ENCODE measurements at regions not wholly inside any gene's neighbourhood (a gene's known extent, or its start where the extent isn't known, plus 50 kb on each side); places are given as distances from the start of the nearest gene placed in this dataset.

- DNase-seq (ENCODE audit: low read depth) = no peak
- H3K27me3 ChIP-seq (ENCODE audit: control insufficient read depth, insufficient read depth, low read length) = no peaks in the 10 kb centered on the region
- H3K4me3 ChIP-seq (ENCODE audit: low read depth, low read length) = no peak overlapping the region
- ChIA-PET POLR2A (no interaction called here), CTCF (no interaction called here)
- TF ChIP-seq CTCF (IDR thresholded peaks at IDR 0.05; ENCODE audit: insufficient read depth, low read depth, low read length) = no peak
- H3K36me3 ChIP-seq (ENCODE audit: control insufficient read depth, insufficient read depth, low read length) = no peaks in the 10 kb centered on the region
These were observed 274.4 kb downstream of the HINT1 start for GRCh38 chr5:130890610-130891009.

- no peak for DNase-seq (ENCODE audit: low read depth)
These were observed 279.4 kb downstream of the HINT1 start for GRCh38 chr5:130885691-130886090.

GRCh38 chr5:130885027-130885426 is 280.0 kb downstream of the HINT1 start:
- no peaks in the 10 kb centered on the region; the same call in 1 of the 2 replicates for H3K27me3 ChIP-seq (ENCODE audit: control insufficient read depth, insufficient read depth, low read length)
- TF ChIP-seq CTCF (IDR thresholded peaks at IDR 0.05; ENCODE audit: insufficient read depth, low read depth, low read length) = no peak
- H3K36me3 ChIP-seq (ENCODE audit: control insufficient read depth, insufficient read depth, low read length) = no peaks in the 10 kb centered on the region
- DNase-seq (ENCODE audit: low read depth) = no peak
- CTCF ChIA-PET = no interaction called here
- H3K4me3 ChIP-seq (ENCODE audit: low read depth, low read length) = no peak overlapping the region
- POLR2A ChIA-PET = no interaction called here

More at GRCh38 chr5:130885691-130886090, 279.4 kb downstream of the HINT1 start:
- CTCF ChIA-PET = no interaction called here
- Histone ChIP-seq H3K4me3 (ENCODE audit: low read depth, low read length) (no peak overlapping the region), H3K36me3 (ENCODE audit: control insufficient read depth, insufficient read depth, low read length) (no peaks in the 10 kb centered on the region), H3K27me3 (ENCODE audit: control insufficient read depth, insufficient read depth, low read length) (no peaks in the 10 kb centered on the region; the same call in 1 of the 2 replicates)
- POLR2A ChIA-PET = no interaction called here
- TF ChIP-seq CTCF (IDR thresholded peaks at IDR 0.05; ENCODE audit: insufficient read depth, low read depth, low read length) = no peak

- POLR2A ChIA-PET = no interaction called here
These were observed 281.0 kb downstream of the HINT1 start for GRCh38 chr5:130884023-130884422.

GRCh38 chr5:130875656-130876055 is 289.4 kb downstream of the HINT1 start:
- POLR2A ChIA-PET = no interaction called here
- Histone ChIP-seq H3K27me3 (ENCODE audit: control insufficient read depth, insufficient read depth, low read length) (no peaks in the 10 kb centered on the region), H3K36me3 (ENCODE audit: control insufficient read depth, insufficient read depth, low read length) (no peaks in the 10 kb centered on the region), H3K4me3 (ENCODE audit: low read depth, low read length) (no peak overlapping the region)
- no peak for TF ChIP-seq CTCF (IDR thresholded peaks at IDR 0.05; ENCODE audit: insufficient read depth, low read depth, low read length)
- CTCF ChIA-PET = no interaction called here
- DNase-seq (ENCODE audit: low read depth) = no peak

More at GRCh38 chr5:130884023-130884422, 281.0 kb downstream of the HINT1 start:
- CTCF ChIA-PET = interaction anchor here (1.0 kb wide), 1 partner anchor 12 kb away, joined by 6 read pairs; no protein-coding TSS in a partner anchor
- no peak for TF ChIP-seq CTCF (IDR thresholded peaks at IDR 0.05; ENCODE audit: insufficient read depth, low read depth, low read length)
- no peaks in the 10 kb centered on the region; the same call in 1 of the 2 replicates for H3K27me3 ChIP-seq (ENCODE audit: control insufficient read depth, insufficient read depth, low read length)
- no peak for DNase-seq (ENCODE audit: low read depth)
- no peak overlapping the region for H3K4me3 ChIP-seq (ENCODE audit: low read depth, low read length)
- H3K36me3 ChIP-seq (ENCODE audit: control insufficient read depth, insufficient read depth, low read length) = no peaks in the 10 kb centered on the region
